ENCODE measurements at regions not wholly inside any gene's neighbourhood (a gene's known extent, or its start where the extent isn't known, plus 50 kb on each side); places are given as distances from the start of the nearest gene placed in this dataset.

DNA sequence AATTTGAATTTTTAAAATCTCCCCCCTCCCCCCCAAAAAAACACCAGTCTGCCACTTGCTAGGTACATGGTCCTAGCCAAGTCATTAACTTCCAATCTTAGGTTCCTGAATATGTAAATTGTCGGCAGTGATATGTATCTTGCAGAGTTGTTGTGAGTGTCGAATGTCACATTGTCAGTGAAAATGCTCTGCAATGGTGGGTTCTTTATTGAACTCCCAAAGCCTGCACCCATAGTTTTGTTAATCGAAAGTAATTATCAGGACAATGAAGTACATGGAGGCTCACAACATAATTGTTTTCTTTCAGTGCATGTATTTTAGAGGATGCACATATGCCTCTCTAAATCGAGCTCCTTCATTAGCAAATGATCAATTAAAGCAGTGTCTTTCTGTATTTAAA, 185.6 kb upstream of the S100G start:
- TF ChIP-seq, protein P1, sequence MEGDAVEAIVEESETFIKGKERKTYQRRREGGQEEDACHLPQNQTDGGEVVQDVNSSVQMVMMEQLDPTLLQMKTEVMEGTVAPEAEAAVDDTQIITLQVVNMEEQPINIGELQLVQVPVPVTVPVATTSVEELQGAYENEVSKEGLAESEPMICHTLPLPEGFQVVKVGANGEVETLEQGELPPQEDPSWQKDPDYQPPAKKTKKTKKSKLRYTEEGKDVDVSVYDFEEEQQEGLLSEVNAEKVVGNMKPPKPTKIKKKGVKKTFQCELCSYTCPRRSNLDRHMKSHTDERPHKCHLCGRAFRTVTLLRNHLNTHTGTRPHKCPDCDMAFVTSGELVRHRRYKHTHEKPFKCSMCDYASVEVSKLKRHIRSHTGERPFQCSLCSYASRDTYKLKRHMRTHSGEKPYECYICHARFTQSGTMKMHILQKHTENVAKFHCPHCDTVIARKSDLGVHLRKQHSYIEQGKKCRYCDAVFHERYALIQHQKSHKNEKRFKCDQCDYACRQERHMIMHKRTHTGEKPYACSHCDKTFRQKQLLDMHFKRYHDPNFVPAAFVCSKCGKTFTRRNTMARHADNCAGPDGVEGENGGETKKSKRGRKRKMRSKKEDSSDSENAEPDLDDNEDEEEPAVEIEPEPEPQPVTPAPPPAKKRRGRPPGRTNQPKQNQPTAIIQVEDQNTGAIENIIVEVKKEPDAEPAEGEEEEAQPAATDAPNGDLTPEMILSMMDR (IDR thresholded peaks at IDR 0.05): no peak
- no peak for TF ChIP-seq POLR2A (IDR thresholded peaks at IDR 0.05)

All from testis (tissue), 2 donors.